ENCODE measurements at regions not wholly inside any gene's neighbourhood (a gene's known extent, or its start where the extent isn't known, plus 50 kb on each side); places are given as distances from the start of the nearest gene placed in this dataset.

DNA sequence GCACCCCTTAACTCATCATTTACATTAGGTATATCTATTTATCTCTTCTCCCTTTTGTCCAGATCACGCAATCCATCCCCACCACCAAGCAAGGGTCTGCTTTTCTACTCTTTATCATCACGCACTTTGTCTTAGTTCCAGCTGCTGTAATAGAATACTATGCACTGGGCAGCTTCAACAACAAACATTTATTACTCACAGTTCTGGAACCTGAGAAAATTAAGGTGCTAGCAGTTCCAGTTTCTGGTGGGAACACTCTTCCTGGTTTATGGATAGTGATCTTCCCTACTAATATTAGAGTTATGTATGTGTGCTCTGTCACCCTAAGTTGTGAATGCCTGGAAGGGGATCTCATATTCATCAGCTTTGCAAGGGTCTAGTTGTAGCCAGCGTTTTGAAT lies 687.0 kb downstream of the NTRK3 start:
- H3K4me3 ChIP-seq (replicated peaks in 1 of 2; ENCODE audit: low read depth in 2 of 2, low read length in 2 of 2): no peak overlapping the region
- DNase-seq (ENCODE audit: low read depth in 2 of 2): no peak
- TF ChIP-seq, protein P1, sequence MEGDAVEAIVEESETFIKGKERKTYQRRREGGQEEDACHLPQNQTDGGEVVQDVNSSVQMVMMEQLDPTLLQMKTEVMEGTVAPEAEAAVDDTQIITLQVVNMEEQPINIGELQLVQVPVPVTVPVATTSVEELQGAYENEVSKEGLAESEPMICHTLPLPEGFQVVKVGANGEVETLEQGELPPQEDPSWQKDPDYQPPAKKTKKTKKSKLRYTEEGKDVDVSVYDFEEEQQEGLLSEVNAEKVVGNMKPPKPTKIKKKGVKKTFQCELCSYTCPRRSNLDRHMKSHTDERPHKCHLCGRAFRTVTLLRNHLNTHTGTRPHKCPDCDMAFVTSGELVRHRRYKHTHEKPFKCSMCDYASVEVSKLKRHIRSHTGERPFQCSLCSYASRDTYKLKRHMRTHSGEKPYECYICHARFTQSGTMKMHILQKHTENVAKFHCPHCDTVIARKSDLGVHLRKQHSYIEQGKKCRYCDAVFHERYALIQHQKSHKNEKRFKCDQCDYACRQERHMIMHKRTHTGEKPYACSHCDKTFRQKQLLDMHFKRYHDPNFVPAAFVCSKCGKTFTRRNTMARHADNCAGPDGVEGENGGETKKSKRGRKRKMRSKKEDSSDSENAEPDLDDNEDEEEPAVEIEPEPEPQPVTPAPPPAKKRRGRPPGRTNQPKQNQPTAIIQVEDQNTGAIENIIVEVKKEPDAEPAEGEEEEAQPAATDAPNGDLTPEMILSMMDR (IDR thresholded peaks at IDR 0.05; ENCODE audit: low read depth, low read length): no peak

DNA sequence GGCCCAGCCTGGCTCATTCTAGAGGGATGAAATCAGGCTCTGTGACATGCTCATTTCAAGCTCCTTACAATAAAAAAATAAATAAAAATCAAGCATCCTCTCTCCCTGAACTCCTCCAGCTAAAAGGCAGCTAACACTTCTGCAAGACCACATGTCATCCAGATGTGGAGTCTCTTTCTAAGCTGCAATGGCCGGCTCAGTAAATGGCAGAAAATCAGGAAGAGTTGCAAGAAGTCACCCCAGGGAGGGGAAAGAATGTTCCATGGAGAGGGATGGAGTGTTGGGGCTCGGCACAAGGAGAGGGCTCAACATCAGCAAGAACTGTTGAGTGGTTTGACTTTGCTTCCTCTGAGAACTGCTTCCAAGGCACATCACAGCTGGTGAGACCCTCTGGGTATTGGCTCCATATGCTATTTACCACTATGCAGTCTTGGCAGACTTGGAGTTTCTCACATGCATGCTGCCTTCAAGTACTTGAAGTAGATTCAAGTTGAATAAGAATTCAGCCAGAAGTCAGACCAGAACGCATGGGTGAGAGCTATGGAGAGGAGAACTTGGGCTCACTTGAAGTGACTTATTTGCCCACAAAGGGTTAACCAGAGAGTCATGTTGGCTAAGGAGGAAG lies 689.0 kb downstream of the NTRK3 start:
- DNase-seq (ENCODE audit: low read depth in 2 of 2): no peak
- TF ChIP-seq, protein P1 (IDR thresholded peaks at IDR 0.05; ENCODE audit: low read depth, low read length): no peak
- no peak overlapping the region for H3K4me3 ChIP-seq (replicated peaks in 1 of 2; ENCODE audit: low read depth in 2 of 2, low read length in 2 of 2)

DNA sequence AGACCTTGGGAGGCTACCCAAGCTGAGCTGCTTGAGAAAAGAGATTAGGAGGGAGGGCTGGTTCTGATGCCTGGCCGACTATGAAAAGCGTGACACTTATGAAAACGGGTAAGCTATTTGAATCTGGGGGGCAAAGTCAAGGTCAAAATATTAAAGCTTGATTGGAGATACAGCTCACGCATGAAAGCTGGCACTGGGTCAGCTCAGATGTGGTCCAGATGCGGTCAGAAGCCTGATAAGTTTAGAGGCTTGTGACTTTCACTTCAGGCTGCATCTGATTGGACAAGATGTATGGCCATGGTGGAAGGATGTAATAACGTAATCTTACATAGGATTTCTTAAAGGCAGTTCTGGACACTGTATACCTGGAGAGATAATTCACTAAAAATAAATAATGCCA lies 690.3 kb downstream of the NTRK3 start:
- DNase-seq (ENCODE audit: low read depth in 2 of 2): no peak
- TF ChIP-seq, protein P1 (IDR thresholded peaks at IDR 0.05; ENCODE audit: low read depth, low read length): no peak

DNA sequence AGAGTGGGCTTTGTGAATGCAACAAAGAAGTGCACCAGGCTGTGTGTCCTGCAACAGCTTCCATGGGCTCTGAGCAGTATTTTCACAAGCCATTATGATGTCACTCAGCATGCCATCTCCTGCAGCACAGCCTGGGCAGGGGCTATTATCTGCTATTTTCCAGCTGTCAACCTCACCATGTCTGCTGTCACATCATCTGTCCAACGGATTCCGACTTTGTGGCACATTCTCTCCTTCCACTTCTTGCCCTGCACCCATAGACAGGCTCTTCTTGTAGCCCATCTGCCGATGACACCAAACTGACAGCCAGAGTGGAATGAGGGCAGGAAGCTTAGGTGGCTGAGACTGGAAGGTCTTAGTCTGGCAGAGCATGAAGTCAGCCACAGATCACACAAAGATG lies 691.9 kb downstream of the NTRK3 start:
- TF ChIP-seq, protein P1 (IDR thresholded peaks at IDR 0.05; ENCODE audit: low read depth, low read length): no peak
- no peak for DNase-seq (ENCODE audit: low read depth in 2 of 2)
- H3K4me3 ChIP-seq (replicated peaks in 1 of 2; ENCODE audit: low read depth in 2 of 2, low read length in 2 of 2): no peak overlapping the region

More for the DNA sequence above, 690.3 kb downstream of the NTRK3 start:
- H3K4me3 ChIP-seq (replicated peaks in 1 of 2; ENCODE audit: low read depth in 2 of 2, low read length in 2 of 2): no peak overlapping the region

DNA sequence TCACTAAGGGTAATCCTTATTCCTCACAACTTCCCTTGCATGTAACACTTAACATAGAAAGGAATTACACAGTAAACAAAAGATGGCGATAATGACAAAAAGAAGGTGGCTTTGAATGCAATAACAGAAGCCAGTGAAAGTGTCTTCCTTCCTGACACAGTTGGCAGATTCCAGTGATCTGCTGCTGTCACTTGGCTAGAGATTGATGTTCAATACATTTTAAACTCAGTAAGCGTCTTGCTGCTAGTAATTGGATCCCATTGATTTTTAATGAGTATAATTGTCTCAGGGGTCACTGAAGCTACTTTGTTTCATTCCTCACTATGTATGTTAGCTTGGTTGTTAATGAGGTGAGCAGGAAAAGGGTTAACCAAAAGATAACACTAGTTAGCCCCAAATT lies 692.7 kb downstream of the NTRK3 start:
- no peak overlapping the region for H3K4me3 ChIP-seq (replicated peaks in 1 of 2; ENCODE audit: low read depth in 2 of 2, low read length in 2 of 2)
- TF ChIP-seq, protein P1 (IDR thresholded peaks at IDR 0.05; ENCODE audit: low read depth, low read length): no peak
- DNase-seq (ENCODE audit: low read depth in 2 of 2): no peak

DNA sequence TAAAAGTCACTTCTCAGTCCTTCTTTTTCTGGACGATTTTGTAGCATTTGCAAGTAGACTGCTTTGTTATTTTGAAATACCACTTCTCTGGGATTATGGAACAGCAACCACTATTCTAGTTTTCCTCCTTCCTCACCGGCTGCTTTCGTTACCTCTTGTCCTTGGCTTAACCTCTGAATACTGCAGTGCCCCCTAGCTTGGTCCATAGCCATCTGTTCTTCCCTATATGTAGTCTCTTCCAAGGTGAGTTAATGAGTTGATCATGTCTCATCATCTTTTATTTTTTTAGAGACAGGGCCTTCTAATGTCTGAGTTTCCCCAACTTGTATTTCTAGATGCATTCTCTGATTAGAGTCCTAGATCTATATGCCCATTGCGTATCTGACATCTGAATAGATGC lies 694.3 kb downstream of the NTRK3 start:
- TF ChIP-seq, protein P1 (IDR thresholded peaks at IDR 0.05; ENCODE audit: low read depth, low read length): no peak
- no peak overlapping the region for H3K4me3 ChIP-seq (replicated peaks in 1 of 2; ENCODE audit: low read depth in 2 of 2, low read length in 2 of 2)
- no peak for DNase-seq (ENCODE audit: low read depth in 2 of 2)

DNA sequence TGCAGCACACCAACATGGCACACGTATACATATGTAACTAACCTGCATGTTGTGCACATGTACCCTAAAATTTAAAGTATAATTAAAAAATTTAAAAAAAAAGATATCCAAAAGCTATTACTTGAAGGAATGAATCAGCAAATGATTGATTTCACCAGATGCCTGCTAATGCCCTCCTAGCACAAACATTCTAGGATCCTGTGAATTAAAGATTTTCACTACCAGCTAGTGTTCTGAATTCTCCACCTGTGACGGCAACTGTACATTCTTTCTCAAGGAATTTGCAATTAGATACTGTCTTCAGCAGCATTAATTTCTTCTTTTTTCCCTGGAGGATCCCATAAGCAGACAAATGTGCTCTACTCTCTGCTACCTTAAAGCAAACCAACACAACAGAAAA lies 694.9 kb downstream of the NTRK3 start:
- H3K4me3 ChIP-seq (replicated peaks in 1 of 2; ENCODE audit: low read depth in 2 of 2, low read length in 2 of 2): no peak overlapping the region
- TF ChIP-seq, protein P1 (IDR thresholded peaks at IDR 0.05; ENCODE audit: low read depth, low read length): no peak
- DNase-seq (ENCODE audit: low read depth in 2 of 2): no peak
